Natural killer cell (primary cell): ENCODE measurements at regions not wholly inside any gene's neighbourhood (a gene's known extent, or its start where the extent isn't known, plus 50 kb on each side); places are given as distances from the start of the nearest gene placed in this dataset.

Experiments
- ATAC-seq, 3 donors: fragments of 150-1000 bp in 2 of 3; fragments of 200-7000 bp in 1 of 3; cut with Tn5 transposase; 1 replicate in 1 of 3; 2 replicates in 2 of 3; pipeline ENCODE4 v1.10.0; 2021; ENCODE audit warnings: mild to moderate bottlenecking in 2 of 3, moderate library complexity in 2 of 3
- DNase-seq, 2 donors: peaks; one replicate each; pipeline versions ENCODE4 v3.0.0 to v3.0.0-alpha.2; 2013 to 2021; ENCODE audit warnings: mixed read lengths in 1 of 2
- H3K27ac ChIP-seq: one replicate; pipeline ENCODE4 v1.5.1; 2013; ENCODE audit warnings: mild to moderate bottlenecking, low read length
- H3K27me3 ChIP-seq: one replicate; pipeline ENCODE4 v1.6.1; 2013; ENCODE audit warnings: low read length; ENCODE audit not compliant: control insufficient read depth, insufficient read depth
- H3K36me3 ChIP-seq: one replicate; pipeline ENCODE4 v1.6.1; 2013; ENCODE audit warnings: low read length; ENCODE audit not compliant: control insufficient read depth, insufficient read depth
- H3K4me1 ChIP-seq: one replicate; pipeline ENCODE4 v1.6.1; 2013; ENCODE audit warnings: low read length; ENCODE audit not compliant: control insufficient read depth, insufficient read depth
- H3K4me3 ChIP-seq: one replicate; pipeline ENCODE4 v1.5.1; 2013; ENCODE audit warnings: low read length
- H3K9me3 ChIP-seq: one replicate; pipeline ENCODE4 v1.6.1; 2013; ENCODE audit warnings: low read length; ENCODE audit not compliant: control insufficient read depth, insufficient read depth
- H3K27ac Mint-ChIP-seq, 2 donors: one replicate each; pipeline ENCODE4 v1.8.0; 2022; ENCODE audit warnings: mild to moderate bottlenecking in 2 of 2, mixed read lengths in 2 of 2, moderate library complexity in 1 of 2
- H3K27me3 Mint-ChIP-seq, 2 donors: one replicate each; pipeline ENCODE4 v1.8.0; 2022; ENCODE audit warnings: low read depth in 2 of 2, mixed read lengths in 2 of 2
- H3K36me3 Mint-ChIP-seq: one replicate; pipeline ENCODE4 v1.8.0; 2022; ENCODE audit warnings: mixed read lengths
- H3K4me1 Mint-ChIP-seq, 2 donors: one replicate each; pipeline ENCODE4 v1.8.0; 2022; ENCODE audit warnings: mixed read lengths in 2 of 2
- H3K4me3 Mint-ChIP-seq: one replicate; pipeline ENCODE4 v1.8.0; 2022; ENCODE audit warnings: mild to moderate bottlenecking, moderate library complexity, mixed read lengths
- H3K9me3 Mint-ChIP-seq, 2 donors: one replicate each; pipeline ENCODE4 v1.8.0; 2022; ENCODE audit warnings: mixed read lengths in 2 of 2
- CTCF ChIP-seq: fragments of 200-600 bp; IDR thresholded peaks from one replicate; pipeline ENCODE4 v1.8.0; 2022; ENCODE audit warnings: antibody characterized with exemption
- WGBS: methylation state at CpG from one replicate; pipeline ENCODE4 v1.1.7; 2013; ENCODE audit warnings: missing lambda C conversion rate; ENCODE audit not compliant: insufficient coverage; 5-methylcytosine and 5-hydroxymethylcytosine counted together
- intact Hi-C: fragments of 100-400 bp; cut with micrococcal nuclease; formaldehyde crosslinking; loops from one replicate; pipeline ENCODE4 v1.14.2; 2022

- H3K9me3 ChIP-seq: no peaks in the 10 kb centered on the region
- H3K36me3 Mint-ChIP-seq: peaks cover 3% of the 10 kb centered on the region
- intact Hi-C loops: no loop called here
- DNase-seq: no peak
- H3K27me3 ChIP-seq: no peaks in the 10 kb centered on the region
- H3K4me1 ChIP-seq: no peaks in the 10 kb centered on the region
- no peak for ATAC-seq
- H3K4me1 Mint-ChIP-seq: no peaks in the 10 kb centered on the region
- H3K27ac Mint-ChIP-seq: no peak overlapping the region
- no peak overlapping the region for H3K4me3 Mint-ChIP-seq
- TF ChIP-seq CTCF: no peak
- WGBS: 40% methylated on average over 1 of the region's 1 CpG
- peaks cover 9 to 16% of the 10 kb centered on the region in 2 donors for H3K9me3 Mint-ChIP-seq
- H3K27ac ChIP-seq: no peak overlapping the region
- H3K4me3 ChIP-seq: no peak overlapping the region
- no peaks in the 10 kb centered on the region for H3K36me3 ChIP-seq
- H3K27me3 Mint-ChIP-seq: no peaks in the 10 kb centered on the region
Measured at GRCh38 chr1:80384083-80384830, 1377.7 kb upstream of the ADGRL4 start.

DNA sequence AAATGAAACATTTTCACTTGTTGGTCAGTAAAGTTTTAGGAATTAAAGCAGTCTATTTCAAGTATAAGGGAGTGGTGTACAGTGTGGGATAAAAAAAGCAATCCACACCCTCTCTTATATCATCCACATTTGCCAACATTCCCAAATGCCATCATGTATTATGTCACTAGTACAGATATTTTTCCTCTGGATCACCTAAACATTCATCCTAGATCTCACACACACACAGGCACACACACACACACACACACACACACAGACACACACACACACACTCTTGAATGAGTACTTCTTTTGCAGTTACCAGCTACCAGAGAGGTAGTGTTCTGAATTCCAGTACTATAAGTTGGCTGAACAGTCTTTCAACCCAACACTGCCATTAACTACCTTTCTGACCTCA lies 1369.1 kb upstream of the ADGRL4 start:
- no peak overlapping the region for H3K4me3 ChIP-seq
- no peak overlapping the region for H3K27ac ChIP-seq
- no peaks in the 10 kb centered on the region for H3K9me3 ChIP-seq
- Mint-ChIP-seq H3K4me1 (no peaks in the 10 kb centered on the region), H3K36me3 (no peaks in the 10 kb centered on the region), H3K27ac (no peak overlapping the region), H3K4me3 (no peak overlapping the region), H3K9me3 (peaks cover 16 to 21% of the 10 kb centered on the region in 2 donors), H3K27me3 (no peaks in the 10 kb centered on the region)
- ATAC-seq (no peak), DNase-seq (no peak)
- no peaks in the 10 kb centered on the region for H3K4me1 ChIP-seq
- no peak for TF ChIP-seq CTCF
- H3K27me3 ChIP-seq: no peaks in the 10 kb centered on the region
- intact Hi-C loops: no loop called here
- no peaks in the 10 kb centered on the region for H3K36me3 ChIP-seq

- Histone ChIP-seq H3K4me1 (no peaks in the 10 kb centered on the region), H3K4me3 (no peak overlapping the region), H3K27me3 (no peaks in the 10 kb centered on the region), H3K27ac (no peak overlapping the region), H3K9me3 (no peaks in the 10 kb centered on the region), H3K36me3 (no peaks in the 10 kb centered on the region)
- Mint-ChIP-seq H3K4me3 (no peak overlapping the region), H3K27ac (no peak overlapping the region), H3K27me3 (no peaks in the 10 kb centered on the region), H3K4me1 (no peaks in the 10 kb centered on the region), H3K36me3 (no peaks in the 10 kb centered on the region), H3K9me3 (peaks cover 16 to 21% of the 10 kb centered on the region in 2 donors)
- no peak for TF ChIP-seq CTCF
- intact Hi-C loops: no loop called here
- DNase-seq (no peak), ATAC-seq (no peak)
- WGBS: no CpG with 5 or more reads among the region's 1 CpG
Measured at GRCh38 chr1:80375109-80375508, 1368.6 kb upstream of the ADGRL4 start.

DNA sequence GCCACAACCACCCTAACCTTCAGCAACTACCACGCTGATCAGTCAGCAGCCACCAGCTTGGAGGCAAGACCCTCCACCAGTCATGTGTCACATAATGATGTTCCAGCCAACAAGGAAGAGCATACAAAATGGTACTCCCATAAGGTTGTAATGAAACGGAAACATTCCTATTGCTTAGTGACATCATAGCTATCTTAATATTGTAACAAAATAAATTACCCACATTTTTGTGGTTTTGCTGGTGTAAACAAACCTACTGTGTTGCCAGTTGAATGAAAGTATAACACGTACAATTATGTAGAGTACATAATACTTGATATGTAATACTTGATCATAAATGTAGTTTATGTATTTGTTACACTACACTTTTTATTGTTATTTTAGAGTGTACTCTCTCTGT lies 1363.2 kb upstream of the ADGRL4 start:
- no peaks in the 10 kb centered on the region for H3K4me1 ChIP-seq
- H3K27ac Mint-ChIP-seq: no peak overlapping the region
- no peak overlapping the region for H3K4me3 Mint-ChIP-seq
- no peak overlapping the region for H3K4me3 ChIP-seq
- H3K9me3 ChIP-seq: no peaks in the 10 kb centered on the region
- no peak for ATAC-seq
- no peak for DNase-seq
- H3K9me3 Mint-ChIP-seq: peaks cover 5 to 8% of the 10 kb centered on the region in 2 donors
- H3K27me3 Mint-ChIP-seq: no peaks in the 10 kb centered on the region
- no peaks in the 10 kb centered on the region for H3K4me1 Mint-ChIP-seq
- intact Hi-C loops: no loop called here
- no peak overlapping the region for H3K27ac ChIP-seq
- 88% methylated on average over 1 of the region's 3 CpGs for WGBS
- no peaks in the 10 kb centered on the region for H3K27me3 ChIP-seq
- no peaks in the 10 kb centered on the region for H3K36me3 ChIP-seq
- TF ChIP-seq CTCF: no peak
- H3K36me3 Mint-ChIP-seq: peaks cover 14% of the 10 kb centered on the region
